AG10803 (cell line): ENCODE measurements at regions not wholly inside any gene's neighbourhood (a gene's known extent, or its start where the extent isn't known, plus 50 kb on each side); places are given as distances from the start of the nearest gene placed in this dataset.
A peak's percentile ranks its signal among the peaks of the same experiment; 100 is the strongest.
"Not testable (repeated sequence)": the region's sequence is repeated elsewhere in the genome, so short reads cannot be mapped to it uniquely, and the experiment has no call there.

Source experiments
- DNase-seq: peaks from one replicate; pipeline ENCODE4 v3.0.0; 2010; ENCODE audit warnings: low read depth
- H3K4me3 ChIP-seq: 2 replicates; pipeline ENCODE4 v1.5.1; 2011; ENCODE audit warnings: mild to moderate bottlenecking, low read length, control low read depth
- CTCF ChIP-seq: conservative IDR thresholded peaks from 2 replicates; pipeline ENCODE4 v1.5.1; 2011; ENCODE audit warnings: mild to moderate bottlenecking, low read length, control low read depth, inconsistent platforms

- no peak overlapping the region for H3K4me3 ChIP-seq
- DNase-seq: peak; percentile 80
- no peak for TF ChIP-seq CTCF
These were observed 288.7 kb upstream of the AUTS2 start for GRCh38 chr7:69309601-69310000.

DNA sequence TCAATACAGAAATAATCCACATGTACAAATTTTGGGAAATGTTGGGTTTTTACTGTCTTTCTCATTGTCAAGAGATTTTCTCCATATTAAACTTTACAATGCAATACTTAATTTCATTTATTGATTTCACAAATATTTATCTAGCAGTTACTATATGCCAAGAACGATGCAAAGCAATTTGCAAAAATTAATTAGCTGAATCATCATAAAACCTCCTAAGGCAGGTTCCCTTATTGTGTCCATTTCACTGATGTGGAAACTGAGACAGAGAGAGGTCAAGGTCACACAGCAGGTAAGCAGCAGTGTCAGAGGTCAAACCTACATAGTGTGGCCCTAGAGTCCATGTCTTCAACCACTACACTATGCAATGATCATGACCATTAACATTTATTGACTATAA, 286.8 kb upstream of the AUTS2 start:
- no peak for TF ChIP-seq CTCF
- no peak overlapping the region for H3K4me3 ChIP-seq
- DNase-seq: no peak

- DNase-seq, H3K4me3 ChIP-seq: not testable (repeated sequence)
These were observed 284.4 kb upstream of the AUTS2 start for GRCh38 chr7:69313852-69314251.

DNA sequence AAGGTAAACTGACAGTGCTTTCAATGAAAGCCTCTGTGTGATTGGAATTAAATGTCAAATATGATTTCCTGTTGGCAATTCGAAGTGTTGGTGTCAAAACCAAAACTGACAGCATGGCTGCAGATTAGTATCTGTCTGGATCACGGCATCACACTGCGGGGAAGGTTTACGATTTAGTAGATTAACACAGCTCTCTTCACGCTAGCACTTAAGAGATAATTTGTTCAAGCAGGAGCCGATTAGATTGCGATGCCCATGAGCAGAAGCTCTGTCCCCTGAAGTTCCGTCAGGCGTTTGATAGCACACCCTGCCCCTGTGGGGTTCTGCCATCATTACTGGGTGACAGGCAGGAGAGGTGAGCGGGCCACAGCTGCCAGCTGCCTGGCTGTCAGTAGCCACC, 279.5 kb upstream of the AUTS2 start:
- TF ChIP-seq CTCF: no peak
- H3K4me3 ChIP-seq: no peak overlapping the region
- DNase-seq: no peak

GRCh38 chr7:69328516-69328915, 269.8 kb upstream of the AUTS2 start:
- no peak for DNase-seq
- H3K4me3 ChIP-seq: no peak overlapping the region
- no peak for TF ChIP-seq CTCF

- TF ChIP-seq CTCF: no peak
- DNase-seq: peak; percentile 92
These were observed 263.6 kb upstream of the AUTS2 start for GRCh38 chr7:69334701-69335100.

DNA sequence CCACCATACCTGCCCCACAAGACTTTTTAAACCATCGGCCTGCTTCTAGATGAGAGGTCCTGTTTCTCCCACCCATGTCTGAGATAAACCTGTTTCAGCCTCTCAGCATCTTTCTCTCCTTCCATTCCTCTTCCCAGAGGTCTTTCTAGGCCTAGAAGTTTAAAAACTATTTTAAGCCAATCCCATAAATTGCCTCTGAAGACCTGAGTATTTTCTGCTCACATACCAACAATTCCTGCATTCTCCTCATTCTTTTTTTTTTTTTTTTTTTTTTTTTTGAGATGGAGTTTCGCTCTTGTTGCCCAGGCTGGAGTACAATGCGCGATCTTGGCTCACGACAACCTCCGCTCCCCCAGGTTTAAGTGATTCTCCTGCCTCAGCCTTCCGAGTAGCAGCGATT, 262.9 kb upstream of the AUTS2 start:
- DNase-seq: peak; percentile 73
- no peak for TF ChIP-seq CTCF
- no peak overlapping the region for H3K4me3 ChIP-seq

More at GRCh38 chr7:69334701-69335100, 263.6 kb upstream of the AUTS2 start:
- no peak overlapping the region for H3K4me3 ChIP-seq

GRCh38 chr7:69336976-69337375, 261.3 kb upstream of the AUTS2 start:
- no peak for TF ChIP-seq CTCF
- no peak for DNase-seq
- H3K4me3 ChIP-seq: no peak overlapping the region
